ENCODE measurements at regions not wholly inside any gene's neighbourhood (a gene's known extent, or its start where the extent isn't known, plus 50 kb on each side); places are given as distances from the start of the nearest gene placed in this dataset.
"Not testable (repeated sequence)": the region's sequence is repeated elsewhere in the genome, so short reads cannot be mapped to it uniquely, and the experiment has no call there.

- FAIRE-seq; DNase-seq (ENCODE audit: extremely low spot score, insufficient read length, low read depth): not testable (repeated sequence)
Observed at GRCh38 chr1:149841597-149842238, 57.6 kb upstream of the BOLA1 start.

- FAIRE-seq, result peak; percentile 94
- DNase-seq (ENCODE audit: extremely low spot score, insufficient read length, low read depth), result not testable (repeated sequence)
Observed at GRCh38 chr1:149842458-149843064, 56.8 kb upstream of the BOLA1 start.

- FAIRE-seq, result no peak
- DNase-seq (ENCODE audit: extremely low spot score, insufficient read length, low read depth), result no peak
Observed at GRCh38 chr1:149843431-149844041, 55.8 kb upstream of the BOLA1 start.

- FAIRE-seq (no peak), DNase-seq (ENCODE audit: extremely low spot score, insufficient read length, low read depth) (no peak)
Observed at GRCh38 chr1:149844101-149844500, 55.3 kb upstream of the BOLA1 start.

- no peak for DNase-seq (ENCODE audit: extremely low spot score, insufficient read length, low read depth)
- no peak for FAIRE-seq
Observed at GRCh38 chr1:149844650-149845255, 54.6 kb upstream of the BOLA1 start.

- FAIRE-seq (no peak), DNase-seq (ENCODE audit: extremely low spot score, insufficient read length, low read depth) (no peak)
Observed at GRCh38 chr1:149845416-149845815, 54.0 kb upstream of the BOLA1 start.

- FAIRE-seq, result no peak
- no peak for DNase-seq (ENCODE audit: extremely low spot score, insufficient read length, low read depth)
Observed at GRCh38 chr1:149846042-149846441, 53.3 kb upstream of the BOLA1 start.

GRCh38 chr1:149846593-149847466 is 52.5 kb upstream of the BOLA1 start:
- no peak for FAIRE-seq
- DNase-seq (ENCODE audit: extremely low spot score, insufficient read length, low read depth), result no peak

GRCh38 chr1:149848340-149849110 is 50.8 kb upstream of the BOLA1 start:
- DNase-seq (ENCODE audit: extremely low spot score, insufficient read length, low read depth) (no peak), FAIRE-seq (no peak)

- DNase-seq (ENCODE audit: extremely low spot score, insufficient read length, low read depth), result no peak
- no peak for FAIRE-seq
Observed at GRCh38 chr1:149849111-149849946, 50.0 kb upstream of the BOLA1 start.
